SK-N-SH (cell line): ENCODE measurements at regions not wholly inside any gene's neighbourhood (a gene's known extent, or its start where the extent isn't known, plus 50 kb on each side); places are given as distances from the start of the nearest gene placed in this dataset.

ENCODE experiments used
- CTCF ChIA-PET: fragments of 300-600, 350-600 bp; formaldehyde crosslinking; extraction: SDS; loops from one replicate; lab custom pipeline; 2021; lab: Yijun Ruan, JAX
- POLR2A ChIA-PET: fragments of 350-600 bp; sonication (Branson Sonifier 250); formaldehyde crosslinking; extraction: SDS; loops from one replicate; lab custom pipeline; 2020; ENCODE audit warnings: antibody characterized with exemption, inconsistent platforms; lab: Yijun Ruan, JAX
- DNase-seq: peaks from one replicate; pipeline ENCODE4 v3.0.0; 2012
- H2AFZ ChIP-seq: fragments of 200-600 bp; sonication (generic); 2 replicates; pipeline ENCODE4 v1.8.1; 2016; ENCODE audit warnings: antibody characterized with exemption, mild to moderate bottlenecking, low read depth
- H3F3A ChIP-seq: fragments of 200-600 bp; sonication (generic); replicated peaks from 2 replicates; pipeline ENCODE3; 2016; ENCODE audit warnings: antibody characterized with exemption, mild to moderate bottlenecking; ENCODE audit not compliant: insufficient read depth
- H3K27ac ChIP-seq, 2 experiments: fragments of 200-500 bp in 1 of 2; fragments of 200-600 bp in 1 of 2; sonication (Bioruptor generic) in 1 of 2; sonication (generic), shearing (Covaris generic) in 1 of 2; 2 replicates each; pipeline versions ENCODE4 v1.5.1 to v1.6.1; 2014 to 2016; ENCODE audit warnings: low read depth in 2 of 2, inconsistent platforms in 1 of 2, low read length in 1 of 2, mild to moderate bottlenecking in 1 of 2, mixed read lengths in 1 of 2
- H3K27me3 ChIP-seq: fragments of 200-600 bp; sonication (generic), shearing (Covaris generic); 2 replicates; pipeline ENCODE4 v1.6.1; 2016; ENCODE audit warnings: mixed run types; ENCODE audit not compliant: insufficient read depth
- H3K36me3 ChIP-seq, 2 experiments: fragments of 200-500 bp in 1 of 2; fragments of 200-600 bp in 1 of 2; sonication (Bioruptor generic) in 1 of 2; sonication (generic) in 1 of 2; replicated peaks in 1 of 2; 2 replicates each; pipeline versions ENCODE3 to v1.5.1; 2014 to 2016; ENCODE audit warnings: low read length in 1 of 2, mild to moderate bottlenecking in 1 of 2; ENCODE audit not compliant: insufficient read depth in 2 of 2, control insufficient read depth in 1 of 2
- H3K4me1 ChIP-seq, 2 experiments: fragments of 200-500 bp in 1 of 2; fragments of 200-600 bp in 1 of 2; sonication (Bioruptor generic) in 1 of 2; sonication (generic), shearing (Covaris generic) in 1 of 2; 2 replicates each; pipeline versions ENCODE4 v1.5.1 to v1.6.1; 2014 to 2016; ENCODE audit warnings: low read depth in 1 of 2, low read length in 1 of 2, mixed run types in 1 of 2; ENCODE audit not compliant: insufficient read depth in 2 of 2, control insufficient read depth in 1 of 2
- H3K4me2 ChIP-seq: fragments of 200-600 bp; sonication (generic), shearing (Covaris generic); 2 replicates; pipeline ENCODE4 v1.6.1; 2017; ENCODE audit warnings: mixed run types
- H3K4me3 ChIP-seq, 2 experiments: fragments of 200-500 bp in 1 of 2; fragments of 200-600 bp in 1 of 2; sonication (Bioruptor generic) in 1 of 2; sonication (generic), shearing (Covaris generic) in 1 of 2; 2 replicates each; pipeline versions ENCODE4 v1.5.1 to v1.8.1; 2014 to 2016; ENCODE audit warnings: low read depth in 2 of 2, inconsistent platforms in 1 of 2, low read length in 1 of 2, mild to moderate bottlenecking in 1 of 2, mixed read lengths in 1 of 2, moderate library complexity in 1 of 2
- H3K79me2 ChIP-seq: fragments of 200-600 bp; sonication (generic); 2 replicates; pipeline ENCODE4 v1.8.1; 2017; ENCODE audit warnings: mild to moderate bottlenecking; ENCODE audit not compliant: insufficient read depth
- H3K9ac ChIP-seq: fragments of 200-600 bp; sonication (generic); 2 replicates; pipeline ENCODE4 v1.6.1; 2017; ENCODE audit warnings: mixed run types
- H3K9me2 ChIP-seq: fragments of 200-600 bp; sonication (generic); 2 replicates; pipeline ENCODE4 v1.6.1; 2017; ENCODE audit warnings: mixed run types
- H3K9me3 ChIP-seq: fragments of 200-600 bp; sonication (generic); 2 replicates; pipeline ENCODE4 v1.6.1; 2017; ENCODE audit warnings: mixed run types, mild to moderate bottlenecking, moderate library complexity
- H4K20me1 ChIP-seq: fragments of 200-600 bp; sonication (generic); 2 replicates; pipeline ENCODE4 v1.6.1; 2017; ENCODE audit warnings: mild to moderate bottlenecking, mixed run types; ENCODE audit not compliant: insufficient read depth
- CHD2 ChIP-seq: fragments of 150-350 bp; IDR thresholded peaks from 2 replicates; pipeline ENCODE4 v1.6.1; 2018; ENCODE audit warnings: low read length; ENCODE audit not compliant: partially characterized antibody
- EP300 ChIP-seq, 2 experiments: IDR thresholded peaks; 2 replicates each; pipeline versions ENCODE4 v1.4.0 to v1.6.1; 2012; ENCODE audit warnings: borderline replicate concordance in 1 of 2, low read depth in 1 of 2, low read length in 1 of 2
- FOXM1 ChIP-seq: IDR thresholded peaks from 2 replicates; pipeline ENCODE4 v1.4.0; 2012; ENCODE audit warnings: low read depth, mild to moderate bottlenecking
- IRF3 ChIP-seq: fragments of 150-350 bp; IDR thresholded peaks from 2 replicates; pipeline ENCODE4 v1.6.1; 2016; ENCODE audit warnings: mild to moderate bottlenecking, low read depth, low read length
- MAX ChIP-seq: IDR thresholded peaks from 2 replicates; pipeline ENCODE4 v1.4.0; 2012; ENCODE audit warnings: low read depth
- NFIC ChIP-seq: IDR thresholded peaks from 2 replicates; pipeline ENCODE4 v1.4.0; 2012; ENCODE audit warnings: borderline replicate concordance
- RFX5 ChIP-seq: IDR thresholded peaks from 2 replicates; pipeline ENCODE4 v1.6.1; 2012; ENCODE audit warnings: mild to moderate bottlenecking, improper control_type of control experiment, low read length
- RXRA ChIP-seq: IDR thresholded peaks from 2 replicates; pipeline ENCODE4 v1.4.0; 2012; ENCODE audit warnings: low read depth, mild to moderate bottlenecking, borderline replicate concordance
- SIN3A ChIP-seq: IDR thresholded peaks from 2 replicates; pipeline ENCODE4 v1.6.1; 2012; ENCODE audit warnings: low read depth, mild to moderate bottlenecking, low read length, moderate library complexity, borderline replicate concordance
- SMC3 ChIP-seq: IDR thresholded peaks from 2 replicates; pipeline ENCODE4 v1.6.1; 2012; ENCODE audit warnings: low read depth, low read length, improper control_type of control experiment
- TAF1 ChIP-seq: IDR thresholded peaks from 2 replicates; pipeline ENCODE4 v1.6.1; 2012; ENCODE audit warnings: low read depth, mild to moderate bottlenecking, low read length, moderate library complexity, borderline replicate concordance
- TCF12 ChIP-seq: IDR thresholded peaks from 2 replicates; pipeline ENCODE4 v1.4.0; 2012
- TEAD4 ChIP-seq: IDR thresholded peaks from 2 replicates; pipeline ENCODE4 v1.4.0; 2012; ENCODE audit warnings: mild to moderate bottlenecking, borderline replicate concordance; ENCODE audit not compliant: insufficient read depth
- USF1 ChIP-seq: IDR thresholded peaks from 2 replicates; pipeline ENCODE4 v1.4.0; 2012; ENCODE audit warnings: low read depth, borderline replicate concordance
- USF2 ChIP-seq: fragments of 150-350 bp; IDR thresholded peaks from 2 replicates; pipeline ENCODE4 v1.6.1; 2017; ENCODE audit warnings: antibody characterized with exemption, low read length, low read depth, borderline replicate concordance
- WGBS: methylation state at CpG from one replicate; pipeline ENCODE4 v1.1.6; 2017; ENCODE audit warnings: low lambda C conversion rate; 5-methylcytosine and 5-hydroxymethylcytosine counted together
- TF ChIP-seq, protein P1 (sequence below): IDR thresholded peaks from 2 replicates; pipeline ENCODE4 v1.4.0; 2012; ENCODE audit warnings: low read depth, borderline replicate concordance
- TF ChIP-seq, protein P2 (sequence below): IDR thresholded peaks from 2 replicates; pipeline ENCODE4; 2012

GRCh38 chr2:59996855-59997254, 556.6 kb downstream of the BCL11A start:
- no peaks in the 10 kb centered on the region for H3F3A ChIP-seq
- no peaks in the 10 kb centered on the region for H3K9me3 ChIP-seq
- H3K9me2 ChIP-seq, result no peaks in the 10 kb centered on the region
- no peaks in the 10 kb centered on the region for H3K27me3 ChIP-seq
- no peaks in the 10 kb centered on the region for H3K36me3 ChIP-seq
- no peak for DNase-seq
- H4K20me1 ChIP-seq, result no peaks in the 10 kb centered on the region
- H3K9ac ChIP-seq, result no peak overlapping the region
- H3K4me1 ChIP-seq, result no peaks in the 10 kb centered on the region
- POLR2A ChIA-PET, result no interaction called here
- no peak overlapping the region for H3K4me2 ChIP-seq
- 57% methylated on average over 3 of the region's 3 CpGs for WGBS
- H3K4me3 ChIP-seq, result no peak overlapping the region
- no peak overlapping the region for H2AFZ ChIP-seq
- TF ChIP-seq USF2 (no peak), EP300 (IDR thresholded peaks at IDR 0.05; ENCODE audit: borderline replicate concordance in 1 of 2, low read depth in 1 of 2, low read length in 1 of 2) (no peak), TAF1 (no peak), USF1 (no peak), NFIC (no peak), CHD2 (no peak), FOXM1 (no peak), RXRA (no peak), TCF12 (no peak), MAX (no peak), IRF3 (no peak), TEAD4 (no peak), SIN3A (no peak), RFX5 (no peak), SMC3 (no peak)
- TF ChIP-seq, protein P1, sequence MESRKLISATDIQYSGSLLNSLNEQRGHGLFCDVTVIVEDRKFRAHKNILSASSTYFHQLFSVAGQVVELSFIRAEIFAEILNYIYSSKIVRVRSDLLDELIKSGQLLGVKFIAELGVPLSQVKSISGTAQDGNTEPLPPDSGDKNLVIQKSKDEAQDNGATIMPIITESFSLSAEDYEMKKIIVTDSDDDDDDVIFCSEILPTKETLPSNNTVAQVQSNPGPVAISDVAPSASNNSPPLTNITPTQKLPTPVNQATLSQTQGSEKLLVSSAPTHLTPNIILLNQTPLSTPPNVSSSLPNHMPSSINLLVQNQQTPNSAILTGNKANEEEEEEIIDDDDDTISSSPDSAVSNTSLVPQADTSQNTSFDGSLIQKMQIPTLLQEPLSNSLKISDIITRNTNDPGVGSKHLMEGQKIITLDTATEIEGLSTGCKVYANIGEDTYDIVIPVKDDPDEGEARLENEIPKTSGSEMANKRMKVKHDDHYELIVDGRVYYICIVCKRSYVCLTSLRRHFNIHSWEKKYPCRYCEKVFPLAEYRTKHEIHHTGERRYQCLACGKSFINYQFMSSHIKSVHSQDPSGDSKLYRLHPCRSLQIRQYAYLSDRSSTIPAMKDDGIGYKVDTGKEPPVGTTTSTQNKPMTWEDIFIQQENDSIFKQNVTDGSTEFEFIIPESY, result no peak
- TF ChIP-seq, protein P2, sequence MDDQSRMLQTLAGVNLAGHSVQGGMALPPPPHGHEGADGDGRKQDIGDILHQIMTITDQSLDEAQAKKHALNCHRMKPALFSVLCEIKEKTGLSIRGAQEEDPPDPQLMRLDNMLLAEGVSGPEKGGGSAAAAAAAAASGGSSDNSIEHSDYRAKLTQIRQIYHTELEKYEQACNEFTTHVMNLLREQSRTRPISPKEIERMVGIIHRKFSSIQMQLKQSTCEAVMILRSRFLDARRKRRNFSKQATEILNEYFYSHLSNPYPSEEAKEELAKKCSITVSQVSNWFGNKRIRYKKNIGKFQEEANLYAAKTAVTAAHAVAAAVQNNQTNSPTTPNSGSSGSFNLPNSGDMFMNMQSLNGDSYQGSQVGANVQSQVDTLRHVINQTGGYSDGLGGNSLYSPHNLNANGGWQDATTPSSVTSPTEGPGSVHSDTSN, result no peak
- TF ChIP-seq, all 33 proteins: peak for 0
- H3K27ac ChIP-seq, result no peak overlapping the region
- CTCF ChIA-PET, result no interaction called here
- no peaks in the 10 kb centered on the region for H3K79me2 ChIP-seq
